ENCODE measurements at regions not wholly inside any gene's neighbourhood (a gene's known extent, or its start where the extent isn't known, plus 50 kb on each side); places are given as distances from the start of the nearest gene placed in this dataset.

- ATAC-seq (no peak), DNase-seq (ENCODE audit: missing footprints) (no peak)
- intact Hi-C loops (cut with DNase I): no loop called here
Measured at GRCh38 chr15:96746665-96747064, 416.2 kb downstream of the NR2F2 start.

GRCh38 chr15:96747291-96747690, 416.8 kb downstream of the NR2F2 start:
- DNase-seq (ENCODE audit: missing footprints) (no peak), ATAC-seq (no peak)
- intact Hi-C loops (cut with DNase I): no loop called here

- DNase-seq (ENCODE audit: missing footprints) (no peak), ATAC-seq (no peak)
- intact Hi-C loops (cut with DNase I): no loop called here
Measured at GRCh38 chr15:96750361-96750760, 419.9 kb downstream of the NR2F2 start.

- ATAC-seq: no peak
- intact Hi-C loops (cut with DNase I): no loop called here
- DNase-seq (ENCODE audit: missing footprints): no peak
Measured at GRCh38 chr15:96756146-96756545, 425.6 kb downstream of the NR2F2 start.

- DNase-seq (ENCODE audit: missing footprints) (no peak), ATAC-seq (no peak)
- intact Hi-C loops (cut with DNase I): no loop called here
Measured at GRCh38 chr15:96756656-96757055, 426.2 kb downstream of the NR2F2 start.

GRCh38 chr15:96762566-96762965, 432.1 kb downstream of the NR2F2 start:
- DNase-seq (ENCODE audit: missing footprints) (no peak), ATAC-seq (no peak)
- intact Hi-C loops (cut with DNase I): no loop called here

GRCh38 chr15:96764501-96764900, 434.0 kb downstream of the NR2F2 start:
- no peak for DNase-seq (ENCODE audit: missing footprints)
- intact Hi-C loops (cut with DNase I): no loop called here

GRCh38 chr15:96764946-96765345, 434.4 kb downstream of the NR2F2 start:
- no peak for ATAC-seq
- intact Hi-C loops (cut with DNase I): no loop called here

More at GRCh38 chr15:96764501-96764900, 434.0 kb downstream of the NR2F2 start:
- ATAC-seq: no peak

GRCh38 chr15:96766366-96766765, 435.9 kb downstream of the NR2F2 start:
- no peak for ATAC-seq
- intact Hi-C loops (cut with DNase I): no loop called here
- DNase-seq (ENCODE audit: missing footprints): no peak

More at GRCh38 chr15:96764946-96765345, 434.4 kb downstream of the NR2F2 start:
- DNase-seq (ENCODE audit: missing footprints): no peak

GRCh38 chr15:96767703-96768434, 437.4 kb downstream of the NR2F2 start:
- DNase-seq (ENCODE audit: missing footprints) (no peak), ATAC-seq (no peak)
- intact Hi-C loops (cut with DNase I): no loop called here

- intact Hi-C loops (cut with DNase I): no loop called here
- DNase-seq (ENCODE audit: missing footprints) (no peak), ATAC-seq (no peak)
Measured at GRCh38 chr15:96768435-96768789, 437.9 kb downstream of the NR2F2 start.

- DNase-seq (ENCODE audit: missing footprints) (no peak), ATAC-seq (no peak)
- intact Hi-C loops (cut with DNase I): no loop called here
Measured at GRCh38 chr15:96771035-96771434, 440.5 kb downstream of the NR2F2 start.

- ATAC-seq (no peak), DNase-seq (ENCODE audit: missing footprints) (no peak)
- intact Hi-C loops (cut with DNase I): no loop called here
Measured at GRCh38 chr15:96774216-96774615, 443.7 kb downstream of the NR2F2 start.

- intact Hi-C loops (cut with DNase I): no loop called here
- ATAC-seq: no peak
- DNase-seq (ENCODE audit: missing footprints): no peak
Measured at GRCh38 chr15:96783746-96784145, 453.2 kb downstream of the NR2F2 start.

- no peak for ATAC-seq
Measured at GRCh38 chr15:96790004-96790403, 459.5 kb downstream of the NR2F2 start.

GRCh38 chr15:96792216-96792615, 461.7 kb downstream of the NR2F2 start:
- intact Hi-C loops (cut with DNase I): no loop called here
- DNase-seq (ENCODE audit: missing footprints) (no peak), ATAC-seq (no peak)

More at GRCh38 chr15:96790004-96790403, 459.5 kb downstream of the NR2F2 start:
- intact Hi-C loops (cut with DNase I): no loop called here
- no peak for DNase-seq (ENCODE audit: missing footprints)

- DNase-seq (ENCODE audit: missing footprints) (no peak), ATAC-seq (no peak)
- intact Hi-C loops (cut with DNase I): no loop called here
Measured at GRCh38 chr15:96796841-96797240, 466.3 kb downstream of the NR2F2 start.

- DNase-seq (ENCODE audit: missing footprints): no peak
- intact Hi-C loops (cut with DNase I): no loop called here
- no peak for ATAC-seq
Measured at GRCh38 chr15:96801576-96802150, 471.2 kb downstream of the NR2F2 start.

- DNase-seq (ENCODE audit: missing footprints) (no peak), ATAC-seq (no peak)
- intact Hi-C loops (cut with DNase I): no loop called here
Measured at GRCh38 chr15:96802611-96803255, 472.2 kb downstream of the NR2F2 start.

GRCh38 chr15:96804754-96805153, 474.3 kb downstream of the NR2F2 start:
- DNase-seq (ENCODE audit: missing footprints) (no peak), ATAC-seq (no peak)
- intact Hi-C loops (cut with DNase I): no loop called here
